ENCODE measurements at regions not wholly inside any gene's neighbourhood (a gene's known extent, or its start where the extent isn't known, plus 50 kb on each side); places are given as distances from the start of the nearest gene placed in this dataset.

DNA sequence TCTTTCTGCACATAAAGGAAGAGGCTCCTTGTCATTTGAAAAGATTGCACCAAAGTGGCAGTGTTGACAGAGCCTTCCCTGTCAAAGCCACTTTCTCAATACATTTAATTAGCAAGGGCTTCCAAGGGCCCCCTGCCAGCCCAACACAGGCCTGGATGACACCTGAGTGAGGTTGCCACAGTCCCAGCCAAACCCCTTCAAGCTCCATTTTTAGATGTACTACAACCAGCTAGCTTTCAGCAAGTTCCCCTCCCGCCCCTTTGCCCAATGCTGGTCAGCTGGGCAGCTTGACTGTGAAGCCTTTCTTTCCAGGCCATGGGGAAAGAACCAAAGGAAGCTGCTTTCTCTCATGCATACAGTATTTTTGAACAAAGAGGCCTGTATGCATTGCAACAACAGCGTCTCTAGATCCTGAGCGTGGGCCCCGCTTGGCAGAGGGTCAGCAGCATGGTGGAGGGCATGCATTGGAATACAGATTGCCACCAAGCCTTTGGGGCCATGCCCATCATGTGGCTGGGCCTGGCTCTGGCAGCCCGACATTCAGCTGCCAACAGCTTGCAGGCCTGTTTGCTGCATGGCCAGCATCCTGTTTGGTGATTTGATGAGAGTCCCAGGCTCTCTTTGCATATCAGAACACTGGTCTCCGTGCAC, 261.1 kb upstream of the GATB start:
- Histone ChIP-seq H3K9me3 (ENCODE audit: control insufficient read depth, insufficient read depth, low read length) (no peaks in the 10 kb centered on the region), H3K4me1 (ENCODE audit: control insufficient read depth, insufficient read depth, low read length) (no peaks in the 10 kb centered on the region), H3K4me3 (ENCODE audit: low read depth, low read length) (no peak overlapping the region), H3K27me3 (ENCODE audit: control insufficient read depth, insufficient read depth, low read length) (no peaks in the 10 kb centered on the region), H3K9ac (ENCODE audit: low read depth, low read length) (no peak overlapping the region), H3K36me3 (ENCODE audit: control insufficient read depth, insufficient read depth, low read length) (no peaks in the 10 kb centered on the region)

DNA sequence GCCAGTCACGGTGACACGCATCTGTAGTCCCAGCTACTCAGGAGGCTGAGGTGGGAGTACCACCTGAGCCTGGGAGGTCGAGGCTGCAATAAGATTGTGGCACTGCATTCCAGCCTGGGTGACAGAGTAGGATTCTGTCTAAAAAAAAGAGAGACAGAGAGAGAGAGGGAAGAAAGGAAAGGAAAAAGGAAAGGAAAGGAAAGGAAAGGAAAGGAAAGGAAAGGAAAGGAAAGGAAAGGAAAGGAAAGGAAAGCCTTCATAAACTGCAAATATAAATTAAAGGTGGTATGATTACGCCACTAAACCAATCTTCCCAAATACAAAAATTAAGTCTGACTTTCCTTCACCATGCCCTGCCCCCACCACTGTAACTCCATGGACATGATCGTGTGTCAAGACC, 259.3 kb upstream of the GATB start:
- Histone ChIP-seq H3K9me3 (ENCODE audit: control insufficient read depth, insufficient read depth, low read length) (no peaks in the 10 kb centered on the region), H3K27me3 (ENCODE audit: control insufficient read depth, insufficient read depth, low read length) (no peaks in the 10 kb centered on the region), H3K36me3 (ENCODE audit: control insufficient read depth, insufficient read depth, low read length) (no peaks in the 10 kb centered on the region), H3K9ac (ENCODE audit: low read depth, low read length) (no peak overlapping the region), H3K4me1 (ENCODE audit: control insufficient read depth, insufficient read depth, low read length) (no peaks in the 10 kb centered on the region), H3K4me3 (ENCODE audit: low read depth, low read length) (no peak overlapping the region)

DNA sequence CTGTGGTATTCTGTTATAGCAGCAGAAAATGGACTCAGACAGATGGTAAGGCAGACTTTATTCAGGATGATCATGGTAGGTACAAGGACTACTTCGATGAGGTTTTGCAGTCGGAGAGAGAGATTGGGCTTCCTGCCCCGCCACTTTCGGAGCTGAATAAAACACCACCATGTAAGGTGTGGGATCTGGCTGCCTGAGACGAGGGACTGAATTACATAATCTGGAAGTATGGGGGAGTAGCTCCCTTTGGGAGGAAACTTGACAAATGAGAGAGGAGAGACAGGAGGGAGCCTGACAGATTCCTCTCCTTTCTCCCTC, 255.5 kb upstream of the GATB start:
- no peak overlapping the region for H3K4me3 ChIP-seq (ENCODE audit: low read depth, low read length)
- no peaks in the 10 kb centered on the region for H3K27me3 ChIP-seq (ENCODE audit: control insufficient read depth, insufficient read depth, low read length)
- no peaks in the 10 kb centered on the region for H3K36me3 ChIP-seq (ENCODE audit: control insufficient read depth, insufficient read depth, low read length)
- no peaks in the 10 kb centered on the region for H3K9me3 ChIP-seq (ENCODE audit: control insufficient read depth, insufficient read depth, low read length)
- H3K4me1 ChIP-seq (ENCODE audit: control insufficient read depth, insufficient read depth, low read length) = no peaks in the 10 kb centered on the region
- no peak overlapping the region for H3K9ac ChIP-seq (ENCODE audit: low read depth, low read length)

DNA sequence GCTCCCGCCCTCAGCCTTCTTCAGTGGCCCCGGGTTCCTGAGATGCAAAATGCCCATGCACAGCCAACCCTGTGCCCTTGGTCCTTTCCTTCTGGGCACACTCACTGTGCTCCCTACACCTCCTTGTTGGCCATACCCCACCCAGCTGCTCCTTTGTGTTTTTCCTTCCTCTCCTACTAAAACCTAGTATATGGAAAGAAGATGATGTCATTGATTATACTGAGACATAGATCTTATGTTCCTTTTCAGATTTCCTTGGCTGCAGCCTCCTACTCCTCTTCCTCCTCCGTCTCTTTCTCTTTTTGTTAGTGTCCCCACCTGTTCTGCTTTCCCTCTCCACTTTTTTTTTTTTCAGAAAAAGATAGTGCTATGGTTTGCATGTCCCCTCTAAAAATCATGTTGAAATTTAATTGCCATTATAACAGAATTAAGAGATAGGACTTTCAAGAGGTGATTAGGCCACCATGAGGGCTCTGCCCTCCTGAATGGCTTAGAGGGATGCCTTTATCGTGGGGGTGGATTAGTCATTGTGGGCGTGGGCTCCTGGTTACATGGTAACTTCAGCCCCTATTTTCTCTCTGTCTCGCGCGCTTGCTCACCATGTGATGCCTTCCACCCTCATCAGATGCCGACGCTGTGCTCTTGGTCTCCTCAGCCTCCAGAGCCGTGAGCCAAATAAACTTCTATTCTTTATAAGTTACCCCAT, 254.9 kb upstream of the GATB start:
- Histone ChIP-seq H3K36me3 (ENCODE audit: control insufficient read depth, insufficient read depth, low read length) (no peaks in the 10 kb centered on the region), H3K4me3 (ENCODE audit: low read depth, low read length) (no peak overlapping the region), H3K4me1 (ENCODE audit: control insufficient read depth, insufficient read depth, low read length) (peaks cover 1% of the 10 kb centered on the region), H3K9me3 (ENCODE audit: control insufficient read depth, insufficient read depth, low read length) (no peaks in the 10 kb centered on the region), H3K27me3 (ENCODE audit: control insufficient read depth, insufficient read depth, low read length) (no peaks in the 10 kb centered on the region), H3K9ac (ENCODE audit: low read depth, low read length) (no peak overlapping the region)

DNA sequence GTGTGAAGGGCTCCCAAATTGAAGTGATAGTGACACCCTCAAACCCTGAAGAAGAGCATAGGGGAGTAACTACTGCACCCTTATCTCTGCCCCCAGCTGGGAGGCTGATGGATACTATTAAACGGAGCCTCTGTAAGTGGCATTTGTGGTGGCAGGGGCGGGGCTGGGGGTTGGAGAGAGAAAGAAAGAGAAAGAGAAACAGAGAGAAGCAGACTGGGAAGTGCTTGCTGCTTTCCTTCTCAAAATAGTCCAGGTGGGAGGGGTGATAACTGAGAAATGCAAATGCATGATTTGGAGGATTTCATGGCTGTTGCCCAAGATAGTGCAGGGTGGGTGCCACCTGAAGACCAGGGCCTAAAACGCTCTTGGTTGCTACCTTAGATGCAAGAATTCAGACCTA, 253.5 kb upstream of the GATB start:
- H3K4me3 ChIP-seq (ENCODE audit: low read depth, low read length) = no peak overlapping the region

DNA sequence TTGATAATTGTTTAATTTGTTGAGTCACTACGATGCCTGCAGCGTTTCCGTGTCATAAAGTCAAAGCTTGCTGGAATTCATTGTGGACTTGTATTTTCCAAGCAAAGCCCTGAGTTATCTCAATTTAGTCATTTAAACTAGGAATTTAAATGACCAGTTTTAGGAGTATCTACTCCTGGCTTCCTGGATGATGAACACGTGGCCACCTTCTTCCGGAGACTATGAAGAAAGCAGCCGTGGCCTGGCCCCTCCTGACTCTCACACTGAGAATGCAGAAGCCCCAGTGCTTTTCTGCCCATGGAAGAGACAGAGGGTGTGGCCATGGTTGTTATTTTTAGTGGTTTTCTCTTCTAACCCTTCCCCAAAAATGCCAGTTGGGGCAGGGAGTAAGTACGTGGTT, 250.7 kb upstream of the GATB start:
- H3K4me1 ChIP-seq (ENCODE audit: control insufficient read depth, insufficient read depth, low read length) = peaks cover 15% of the 10 kb centered on the region
- no peaks in the 10 kb centered on the region for H3K9me3 ChIP-seq (ENCODE audit: control insufficient read depth, insufficient read depth, low read length)
- H3K9ac ChIP-seq (ENCODE audit: low read depth, low read length) = no peak overlapping the region
- H3K27me3 ChIP-seq (ENCODE audit: control insufficient read depth, insufficient read depth, low read length) = no peaks in the 10 kb centered on the region
- H3K36me3 ChIP-seq (ENCODE audit: control insufficient read depth, insufficient read depth, low read length) = no peaks in the 10 kb centered on the region
- H3K4me3 ChIP-seq (ENCODE audit: low read depth, low read length) = no peak overlapping the region

More for the DNA sequence above, 253.5 kb upstream of the GATB start:
- Histone ChIP-seq H3K36me3 (ENCODE audit: control insufficient read depth, insufficient read depth, low read length) (no peaks in the 10 kb centered on the region), H3K27me3 (ENCODE audit: control insufficient read depth, insufficient read depth, low read length) (no peaks in the 10 kb centered on the region), H3K4me1 (ENCODE audit: control insufficient read depth, insufficient read depth, low read length) (peaks cover 13% of the 10 kb centered on the region), H3K9me3 (ENCODE audit: control insufficient read depth, insufficient read depth, low read length) (no peaks in the 10 kb centered on the region), H3K9ac (ENCODE audit: low read depth, low read length) (no peak overlapping the region)

DNA sequence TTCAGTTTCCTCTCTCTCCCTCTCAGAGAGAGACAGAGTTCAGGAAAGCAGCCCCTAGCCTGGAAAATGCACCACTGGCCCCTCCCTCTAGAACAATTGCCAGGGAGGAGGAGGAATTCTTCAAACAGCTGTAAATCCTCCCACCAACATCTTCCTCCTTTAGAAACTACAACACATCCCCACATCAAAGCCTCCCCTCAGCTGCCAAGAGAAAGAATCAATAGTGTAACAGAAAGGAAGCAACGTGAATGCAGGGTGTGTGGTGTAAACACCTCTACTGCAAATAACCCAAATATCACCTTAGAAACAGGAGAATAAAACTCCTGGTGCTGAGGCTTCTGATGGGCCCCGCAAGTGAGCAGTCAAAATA, 249.9 kb upstream of the GATB start:
- peaks cover 15% of the 10 kb centered on the region for H3K4me1 ChIP-seq (ENCODE audit: control insufficient read depth, insufficient read depth, low read length)
- no peak overlapping the region for H3K9ac ChIP-seq (ENCODE audit: low read depth, low read length)
- H3K4me3 ChIP-seq (ENCODE audit: low read depth, low read length) = no peak overlapping the region
- no peaks in the 10 kb centered on the region for H3K36me3 ChIP-seq (ENCODE audit: control insufficient read depth, insufficient read depth, low read length)
- no peaks in the 10 kb centered on the region for H3K9me3 ChIP-seq (ENCODE audit: control insufficient read depth, insufficient read depth, low read length)
- no peaks in the 10 kb centered on the region for H3K27me3 ChIP-seq (ENCODE audit: control insufficient read depth, insufficient read depth, low read length)

DNA sequence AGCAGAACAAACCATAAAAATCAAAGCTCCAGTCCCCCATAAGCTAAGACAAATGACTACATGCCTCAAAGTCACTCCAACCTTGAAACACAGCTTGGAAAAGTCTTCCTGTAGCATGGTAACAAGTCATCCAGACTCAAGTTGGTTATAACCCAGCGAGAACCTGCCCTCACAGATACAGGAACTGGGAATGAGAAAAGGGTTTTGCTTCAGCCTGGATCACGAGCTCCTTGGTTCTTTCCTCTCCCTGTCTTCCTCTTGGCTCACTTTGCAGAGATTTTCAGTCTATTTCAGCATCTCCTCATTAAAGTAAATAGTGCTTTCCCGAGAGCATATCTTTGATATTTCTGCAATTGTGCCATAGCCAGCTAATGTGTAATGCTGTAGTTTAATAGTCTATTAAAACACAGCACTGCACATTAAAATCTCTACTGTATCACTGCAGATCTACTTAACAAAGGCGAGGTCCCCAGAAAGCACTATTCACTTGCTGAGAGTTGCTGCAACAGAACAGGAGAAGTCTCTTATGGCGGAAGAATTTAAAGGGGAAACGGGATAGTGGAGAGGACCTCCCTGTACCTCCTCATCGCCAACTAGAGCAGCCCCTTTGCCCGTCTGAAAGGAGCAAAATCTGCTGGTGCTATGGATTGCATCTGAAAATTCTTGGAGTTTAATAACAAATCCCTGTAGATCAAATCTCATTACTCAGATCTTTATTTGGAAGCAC, 249.3 kb upstream of the GATB start:
- Histone ChIP-seq H3K27me3 (ENCODE audit: control insufficient read depth, insufficient read depth, low read length) (no peaks in the 10 kb centered on the region), H3K4me3 (ENCODE audit: low read depth, low read length) (no peak overlapping the region), H3K4me1 (ENCODE audit: control insufficient read depth, insufficient read depth, low read length) (peaks cover 15% of the 10 kb centered on the region), H3K9me3 (ENCODE audit: control insufficient read depth, insufficient read depth, low read length) (no peaks in the 10 kb centered on the region), H3K9ac (ENCODE audit: low read depth, low read length) (no peak overlapping the region), H3K36me3 (ENCODE audit: control insufficient read depth, insufficient read depth, low read length) (no peaks in the 10 kb centered on the region)

DNA sequence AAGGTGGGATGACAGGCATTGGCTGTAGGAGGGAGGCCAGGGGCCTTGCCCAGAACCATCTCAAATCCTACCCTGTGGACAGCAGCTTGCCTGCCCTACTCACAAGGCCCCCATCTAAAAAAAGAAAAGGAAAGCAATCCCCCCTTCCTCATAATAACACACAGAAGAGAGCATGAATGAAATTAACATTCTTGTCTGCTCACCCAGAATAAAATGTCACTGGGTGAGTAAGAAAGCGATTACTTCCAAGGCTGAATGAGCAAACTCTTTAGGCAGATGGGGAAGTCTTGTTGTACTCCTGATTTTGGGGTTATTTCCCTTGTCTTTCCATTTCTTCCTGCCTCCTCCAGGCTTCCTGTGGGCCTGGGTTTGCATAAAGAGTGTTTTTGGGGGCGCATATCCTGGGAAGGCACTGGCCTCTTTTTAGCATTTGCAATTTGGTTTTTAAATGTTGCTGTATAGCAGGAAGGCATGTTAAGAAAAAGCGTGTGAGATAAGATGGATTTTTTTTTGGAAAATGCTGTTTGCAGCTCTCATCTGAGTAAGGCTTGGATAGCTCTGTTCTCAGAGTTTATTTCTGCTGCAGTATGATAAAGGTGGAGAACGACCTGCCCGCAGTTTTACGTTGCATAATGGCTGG, 248.3 kb upstream of the GATB start:
- no peak overlapping the region for H3K4me3 ChIP-seq (ENCODE audit: low read depth, low read length)
- H3K27me3 ChIP-seq (ENCODE audit: control insufficient read depth, insufficient read depth, low read length) = no peaks in the 10 kb centered on the region
- no peaks in the 10 kb centered on the region for H3K36me3 ChIP-seq (ENCODE audit: control insufficient read depth, insufficient read depth, low read length)
- H3K9me3 ChIP-seq (ENCODE audit: control insufficient read depth, insufficient read depth, low read length) = no peaks in the 10 kb centered on the region
- H3K9ac ChIP-seq (ENCODE audit: low read depth, low read length) = no peak overlapping the region
- peaks cover 15% of the 10 kb centered on the region for H3K4me1 ChIP-seq (ENCODE audit: control insufficient read depth, insufficient read depth, low read length)

DNA sequence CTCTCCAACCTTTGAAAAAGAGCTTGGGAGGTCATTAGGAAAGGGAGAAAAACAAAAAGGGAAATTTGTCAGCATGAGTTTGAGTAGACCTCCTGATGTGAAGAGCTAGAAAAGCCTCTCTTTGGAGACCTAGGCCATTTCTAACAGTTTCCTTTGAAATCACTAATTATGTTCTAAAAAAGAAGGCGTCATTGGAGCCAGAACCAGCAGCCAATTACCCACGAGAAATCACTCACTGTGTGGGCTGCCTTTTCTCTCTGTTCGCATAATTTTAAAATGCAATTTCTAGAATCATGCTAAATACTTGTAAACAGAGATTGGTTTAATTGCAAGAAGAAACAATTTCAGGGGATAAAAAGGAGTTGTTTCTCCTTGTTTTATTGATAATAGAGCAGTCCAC, 246.3 kb upstream of the GATB start:
- Histone ChIP-seq H3K27me3 (ENCODE audit: control insufficient read depth, insufficient read depth, low read length) (no peaks in the 10 kb centered on the region), H3K4me3 (ENCODE audit: low read depth, low read length) (no peak overlapping the region), H3K9me3 (ENCODE audit: control insufficient read depth, insufficient read depth, low read length) (no peaks in the 10 kb centered on the region), H3K9ac (ENCODE audit: low read depth, low read length) (no peak overlapping the region), H3K4me1 (ENCODE audit: control insufficient read depth, insufficient read depth, low read length) (peaks cover 15% of the 10 kb centered on the region), H3K36me3 (ENCODE audit: control insufficient read depth, insufficient read depth, low read length) (no peaks in the 10 kb centered on the region)

DNA sequence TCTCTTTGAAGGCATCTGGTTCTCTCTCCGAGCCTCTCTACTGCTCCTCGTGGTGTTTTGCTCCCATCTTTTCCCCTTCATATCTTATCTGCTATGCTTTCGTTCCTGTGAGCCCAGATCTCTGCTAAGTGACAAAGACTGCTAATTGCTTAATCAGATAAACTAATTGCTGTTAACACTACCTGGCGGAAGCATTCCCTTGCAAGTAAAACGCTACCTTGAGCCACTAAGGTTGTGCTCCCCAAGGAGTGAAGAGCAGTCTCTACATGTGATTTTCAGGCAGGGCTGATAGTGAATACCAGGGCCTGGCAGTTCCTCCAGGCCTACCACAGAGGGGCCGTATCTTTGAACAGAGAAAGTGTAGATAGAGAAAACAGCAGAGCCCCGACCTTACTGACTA, 244.0 kb upstream of the GATB start:
- Histone ChIP-seq H3K27me3 (ENCODE audit: control insufficient read depth, insufficient read depth, low read length) (no peaks in the 10 kb centered on the region), H3K4me3 (ENCODE audit: low read depth, low read length) (no peak overlapping the region), H3K9me3 (ENCODE audit: control insufficient read depth, insufficient read depth, low read length) (no peaks in the 10 kb centered on the region), H3K36me3 (ENCODE audit: control insufficient read depth, insufficient read depth, low read length) (no peaks in the 10 kb centered on the region), H3K4me1 (ENCODE audit: control insufficient read depth, insufficient read depth, low read length) (peaks cover 6% of the 10 kb centered on the region), H3K9ac (ENCODE audit: low read depth, low read length) (no peak overlapping the region)

DNA sequence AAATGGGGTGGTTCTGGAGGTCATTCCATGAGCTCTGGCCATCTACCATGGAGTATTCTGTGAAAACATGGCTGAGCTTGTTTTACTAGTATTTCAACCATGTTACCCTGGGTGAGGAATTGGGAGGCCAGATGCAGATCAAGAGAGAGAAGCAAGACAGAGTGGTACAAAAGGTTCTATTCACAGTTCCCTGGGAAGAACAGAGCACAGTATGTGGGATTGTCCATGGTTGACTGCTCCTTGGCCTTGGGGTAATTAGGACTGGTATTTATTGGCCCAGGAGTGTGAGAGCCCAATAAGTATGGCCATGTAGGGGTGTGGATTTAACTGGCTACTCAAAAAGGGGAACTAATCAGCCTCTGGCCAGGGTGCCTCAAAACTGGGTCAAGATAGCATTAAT, 239.7 kb upstream of the GATB start:
- H3K9ac ChIP-seq (ENCODE audit: low read depth, low read length) = no peak overlapping the region
- H3K4me3 ChIP-seq (ENCODE audit: low read depth, low read length) = no peak overlapping the region
- no peaks in the 10 kb centered on the region for H3K27me3 ChIP-seq (ENCODE audit: control insufficient read depth, insufficient read depth, low read length)
- no peaks in the 10 kb centered on the region for H3K36me3 ChIP-seq (ENCODE audit: control insufficient read depth, insufficient read depth, low read length)
- H3K4me1 ChIP-seq (ENCODE audit: control insufficient read depth, insufficient read depth, low read length) = peaks cover 2% of the 10 kb centered on the region
- H3K9me3 ChIP-seq (ENCODE audit: control insufficient read depth, insufficient read depth, low read length) = no peaks in the 10 kb centered on the region
